ENCODE measurements at regions not wholly inside any gene's neighbourhood (a gene's known extent, or its start where the extent isn't known, plus 50 kb on each side); places are given as distances from the start of the nearest gene placed in this dataset.

- TF ChIP-seq CTCF (IDR thresholded peaks at IDR 0.05): no peak
- no peak for TF ChIP-seq ZFX (IDR thresholded peaks at IDR 0.05; ENCODE audit: borderline replicate concordance)
Observed at GRCh38 chr12:65666876-65667275, 157.4 kb upstream of the HMGA2 start.

All from 22Rv1 (cell line).